ENCODE measurements at regions not wholly inside any gene's neighbourhood (a gene's known extent, or its start where the extent isn't known, plus 50 kb on each side); places are given as distances from the start of the nearest gene placed in this dataset.
"Not testable (repeated sequence)": the region's sequence is repeated elsewhere in the genome, so short reads cannot be mapped to it uniquely, and the experiment has no call there.

DNA sequence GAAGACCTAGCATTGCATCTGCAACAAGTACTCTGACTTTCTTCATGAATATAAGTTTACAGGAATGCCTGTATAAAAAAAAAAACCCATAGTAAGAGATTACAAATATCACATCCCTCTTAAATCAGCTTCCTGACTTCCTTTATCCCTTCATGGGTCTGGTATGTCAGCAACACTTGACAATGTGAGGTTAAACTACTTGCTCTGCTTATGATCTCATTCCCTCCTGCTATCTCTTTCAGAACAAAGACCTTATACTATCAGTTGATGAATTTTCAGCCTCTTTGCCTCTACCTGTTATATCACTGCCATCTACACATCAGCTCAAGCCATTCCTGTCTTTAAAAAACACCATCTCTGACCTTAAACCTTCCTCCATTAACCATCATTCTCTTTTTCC lies 130.9 kb upstream of the SAMSN1 start:
- DNase-seq, result no peak

DNA sequence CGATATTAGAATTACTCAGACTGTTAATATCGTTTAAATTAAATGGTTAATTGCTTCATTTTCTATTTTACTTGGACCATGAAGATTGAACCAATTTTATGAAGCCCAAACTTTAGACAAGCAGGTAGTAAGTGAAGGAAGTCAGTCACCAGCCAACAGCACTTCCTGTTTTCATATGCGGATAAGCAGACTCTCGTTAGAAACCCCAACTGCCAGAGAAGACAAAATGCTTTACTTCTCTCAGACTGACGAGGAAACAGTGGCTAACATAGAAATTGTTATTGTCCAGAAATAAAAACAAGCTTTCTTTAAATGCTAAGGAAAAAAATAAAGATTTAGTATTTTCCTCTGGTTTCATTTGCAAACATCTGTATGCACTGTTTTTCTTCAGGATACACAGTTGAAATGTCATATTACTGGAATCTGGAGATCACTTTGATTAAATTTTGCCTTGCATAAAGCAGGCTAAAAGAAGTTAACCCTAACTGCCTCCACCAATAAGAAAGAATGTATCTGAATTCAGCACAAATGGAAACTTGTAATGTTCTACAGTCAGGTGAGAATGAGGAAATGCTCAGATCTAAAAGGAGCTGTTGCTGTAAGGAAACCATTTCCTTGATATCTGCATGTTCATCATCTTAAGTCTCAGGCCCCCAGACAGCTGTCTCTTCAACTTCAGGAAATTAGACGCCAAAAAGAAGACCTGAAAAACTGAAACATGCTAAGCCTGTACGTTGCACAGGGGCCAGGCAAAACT lies 129.8 kb upstream of the SAMSN1 start:
- no peak for DNase-seq

DNA sequence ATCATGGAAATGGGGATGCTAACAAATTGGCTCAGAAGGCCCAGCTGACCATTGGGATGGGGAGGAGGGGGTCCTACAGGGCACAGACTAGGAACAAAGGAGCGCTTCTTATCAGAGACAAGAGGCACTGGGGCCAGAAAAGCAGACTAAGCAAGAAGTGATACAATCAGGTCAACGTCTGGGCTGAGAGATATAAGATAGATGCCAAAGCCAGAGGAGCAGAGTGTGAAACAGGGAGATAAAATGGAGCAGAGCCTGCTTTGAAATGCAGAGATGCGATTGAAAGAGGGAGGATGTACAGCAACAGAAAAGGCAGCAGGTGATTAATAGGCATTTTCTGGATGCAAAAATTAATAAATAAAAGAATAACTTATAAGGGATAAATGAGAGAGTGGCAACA lies 127.5 kb upstream of the SAMSN1 start:
- DNase-seq, result no peak

DNA sequence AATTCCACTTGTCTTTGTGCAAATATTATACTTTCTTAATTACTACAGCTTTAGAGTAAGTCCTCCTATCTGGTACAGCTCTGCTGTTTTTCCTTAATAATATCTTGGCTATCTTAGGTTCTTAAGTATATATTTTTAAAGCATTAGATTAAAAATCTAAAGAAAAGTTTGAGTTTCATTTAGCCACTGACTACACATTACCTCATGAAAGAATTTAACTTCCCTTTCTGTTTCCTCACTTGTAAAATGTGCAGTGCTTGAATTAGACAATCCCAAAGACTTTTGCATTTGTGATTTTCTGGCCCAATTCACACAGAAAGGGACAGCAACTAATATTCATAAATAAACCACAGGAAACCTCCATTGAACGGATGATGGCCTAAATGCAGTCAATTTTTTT lies 126.4 kb upstream of the SAMSN1 start:
- DNase-seq, result no peak

DNA sequence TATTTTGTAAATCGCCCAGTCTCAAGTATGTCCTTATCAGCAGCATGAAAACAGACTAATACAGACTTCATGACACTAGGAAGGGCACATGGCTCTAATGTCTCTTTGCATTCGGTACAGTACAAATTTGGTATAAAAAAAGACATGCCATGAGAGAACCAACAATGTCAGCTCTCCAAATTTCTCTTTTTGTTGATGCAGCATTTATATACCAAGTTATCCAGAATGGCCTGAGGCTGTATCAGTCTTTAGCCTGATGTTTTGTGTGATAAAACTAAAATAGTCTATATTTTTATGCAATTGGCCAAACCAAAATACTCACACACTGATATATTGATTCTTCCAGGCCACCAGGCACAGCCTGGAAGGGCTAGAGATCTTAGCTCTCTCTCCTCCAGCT lies 124.3 kb upstream of the SAMSN1 start:
- DNase-seq, result no peak

DNA sequence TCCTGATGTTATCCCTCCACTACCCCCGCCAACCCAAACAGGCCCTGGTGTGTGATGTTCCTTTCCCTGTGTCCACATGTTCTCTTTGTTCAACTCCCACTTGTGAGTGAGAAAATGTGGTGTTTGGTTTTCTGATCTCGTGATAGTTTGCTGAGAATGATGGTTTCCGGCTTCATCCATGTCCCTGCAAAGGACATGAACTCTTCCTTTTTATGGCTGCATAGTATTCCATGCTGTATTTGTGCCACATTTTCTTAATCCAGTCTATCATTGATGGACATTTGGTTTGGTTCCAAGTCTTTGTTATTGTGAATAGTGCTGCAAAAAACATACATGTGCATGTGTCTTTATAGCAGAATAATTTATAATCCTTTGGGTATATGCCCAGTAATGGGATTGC lies 123.0 kb upstream of the SAMSN1 start:
- not testable (repeated sequence) for DNase-seq

DNA sequence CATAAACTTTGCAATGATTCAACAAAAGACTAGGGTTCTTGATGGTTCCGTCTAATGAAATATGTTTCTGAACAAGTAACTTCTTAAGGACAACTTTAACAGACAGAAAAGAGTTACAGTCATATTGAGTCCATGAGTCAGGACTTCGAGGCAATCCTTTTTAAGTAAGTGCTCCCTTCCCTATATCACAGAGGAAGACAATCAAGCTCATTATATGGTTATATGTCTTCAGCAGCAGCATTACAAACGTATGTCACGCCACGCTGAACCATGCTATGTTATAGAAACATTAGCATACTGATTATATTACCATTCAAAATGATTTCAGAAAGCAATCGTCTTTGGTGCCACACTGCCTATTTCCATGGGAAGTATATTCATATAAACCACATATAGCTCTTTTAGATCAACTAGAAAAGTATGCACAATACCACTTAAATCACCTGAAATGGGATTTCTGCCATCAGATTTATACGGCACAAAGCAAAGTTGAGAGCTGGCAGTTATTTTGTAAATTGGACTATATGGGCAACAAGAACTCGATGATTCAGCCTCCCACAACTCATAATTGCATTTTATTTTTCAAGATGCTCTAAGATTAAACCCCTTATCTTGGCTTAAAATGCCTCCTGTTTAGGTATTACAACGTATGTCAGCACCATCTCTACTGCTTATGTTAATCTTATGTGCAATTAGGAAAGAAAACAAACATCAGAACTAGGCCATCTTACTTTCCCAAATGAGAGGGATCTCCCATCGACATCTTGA lies 111.3 kb upstream of the SAMSN1 start:
- DNase-seq, result no peak

DNA sequence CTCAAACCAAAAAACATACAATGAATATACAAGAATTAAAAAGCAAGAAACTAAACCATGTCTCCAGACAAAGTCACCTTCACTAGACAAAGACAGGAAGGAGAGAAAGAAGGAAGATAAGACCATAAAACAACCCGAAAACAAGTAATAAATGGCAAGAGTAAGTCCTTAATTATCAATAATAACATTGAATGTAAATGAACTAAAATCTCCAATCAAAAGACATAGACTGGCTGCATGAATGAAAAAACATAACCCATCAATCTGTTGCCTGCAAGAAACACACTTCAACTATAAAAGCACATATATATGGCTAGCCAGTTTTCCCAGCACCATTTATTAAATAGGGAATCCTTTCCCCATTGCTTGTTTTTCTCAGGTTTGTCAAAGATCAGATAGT lies 100.8 kb upstream of the SAMSN1 start:
- DNase-seq, result no peak

DNA sequence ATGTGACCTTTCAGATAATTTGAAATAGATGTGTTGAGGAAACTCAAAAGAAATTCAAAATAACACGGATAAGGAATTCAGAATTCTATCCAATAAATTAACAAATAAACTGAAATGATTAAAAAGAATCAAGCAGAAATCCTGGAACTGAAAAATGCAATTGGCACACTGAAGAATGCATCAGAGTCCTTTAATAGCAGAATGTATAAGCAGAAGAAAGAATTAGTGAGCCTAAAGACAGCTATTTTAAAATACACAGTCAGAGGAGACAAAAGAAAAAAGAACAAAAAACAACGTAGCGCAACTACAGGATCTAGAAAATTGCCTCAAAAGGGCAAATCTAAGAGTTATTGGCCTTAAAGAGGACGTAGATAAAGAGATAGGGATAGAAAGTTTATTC lies 99.6 kb upstream of the SAMSN1 start:
- no peak for DNase-seq

DNA sequence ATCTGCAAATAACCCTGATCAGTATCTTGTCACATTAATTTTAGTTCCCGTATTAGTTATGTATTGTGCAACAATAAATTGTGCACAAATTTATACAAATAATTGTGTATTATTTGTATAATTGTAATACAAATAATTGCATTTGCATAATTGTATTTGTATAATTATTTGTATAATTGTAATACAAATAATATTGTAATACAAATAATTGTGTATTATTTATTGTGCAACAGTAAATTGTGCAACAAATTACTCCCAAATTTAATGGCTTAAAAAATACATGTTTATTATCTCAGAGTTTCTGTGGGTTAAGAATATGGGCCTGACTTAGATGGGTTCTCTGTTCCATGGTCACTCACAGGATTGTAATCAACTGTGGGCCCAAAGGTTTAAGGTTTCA lies 86.2 kb upstream of the SAMSN1 start:
- no peak for DNase-seq

DNA sequence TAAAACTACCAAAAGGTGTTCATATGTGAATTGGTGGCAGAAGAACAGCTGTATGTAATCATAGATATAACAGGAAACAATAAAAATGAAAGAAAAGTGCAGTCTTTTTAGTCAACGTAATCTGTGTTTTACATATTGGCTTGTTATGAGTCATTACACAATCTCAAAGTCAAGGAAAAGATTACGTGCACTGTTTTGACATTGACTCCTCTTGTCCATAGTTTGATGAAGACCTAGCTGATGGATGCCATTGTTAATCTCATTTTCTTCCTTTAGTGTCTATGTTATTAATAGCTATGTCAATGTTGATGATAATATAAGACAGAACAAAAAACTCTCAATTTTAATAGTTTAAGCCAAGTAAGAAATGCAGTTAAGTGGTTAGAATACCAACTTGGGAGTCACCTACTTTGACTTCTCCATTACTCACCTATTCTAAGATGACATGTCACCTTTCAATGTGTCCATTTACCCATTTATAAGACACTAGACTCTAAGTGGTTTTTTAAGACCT lies 84.5 kb upstream of the SAMSN1 start:
- no peak for DNase-seq

DNA sequence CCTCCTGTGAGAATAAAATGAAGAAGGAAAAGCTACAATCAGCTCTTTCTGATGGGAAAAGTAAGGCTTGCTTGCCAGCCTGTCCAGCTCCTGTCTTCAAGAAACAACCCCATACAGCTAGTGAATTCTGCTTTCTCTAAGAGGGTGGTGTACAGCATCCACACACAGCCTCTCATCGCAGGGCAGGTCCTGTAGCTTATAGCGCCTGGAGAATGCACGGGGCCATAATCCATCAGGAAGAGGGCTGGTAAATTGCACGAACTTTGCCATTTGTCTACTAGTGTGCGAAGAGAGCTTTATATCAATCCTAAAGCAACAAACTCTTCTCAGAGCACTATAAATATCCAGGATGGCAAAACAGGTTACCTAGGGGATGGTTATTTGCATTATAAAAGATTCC lies 83.3 kb upstream of the SAMSN1 start:
- DNase-seq, result no peak

DNA sequence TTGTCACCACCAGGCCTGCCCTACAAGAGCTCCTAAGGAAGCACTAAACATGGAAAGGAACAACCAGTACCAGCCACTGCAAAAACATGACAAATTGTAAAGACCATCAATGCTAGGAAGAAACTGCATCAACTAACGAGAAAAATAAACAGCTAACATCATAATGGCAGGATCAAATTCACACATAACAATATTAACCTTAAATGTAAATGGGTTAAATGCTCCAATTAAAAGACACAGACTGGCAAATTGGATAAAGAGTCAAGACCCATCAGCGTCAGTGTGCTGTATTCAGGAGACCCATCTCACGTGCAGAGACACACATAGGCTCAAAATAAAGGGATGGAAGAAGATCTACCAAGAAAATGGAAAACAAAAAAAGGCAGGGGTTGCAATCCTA lies 77.0 kb upstream of the SAMSN1 start:
- not testable (repeated sequence) for DNase-seq

DNA sequence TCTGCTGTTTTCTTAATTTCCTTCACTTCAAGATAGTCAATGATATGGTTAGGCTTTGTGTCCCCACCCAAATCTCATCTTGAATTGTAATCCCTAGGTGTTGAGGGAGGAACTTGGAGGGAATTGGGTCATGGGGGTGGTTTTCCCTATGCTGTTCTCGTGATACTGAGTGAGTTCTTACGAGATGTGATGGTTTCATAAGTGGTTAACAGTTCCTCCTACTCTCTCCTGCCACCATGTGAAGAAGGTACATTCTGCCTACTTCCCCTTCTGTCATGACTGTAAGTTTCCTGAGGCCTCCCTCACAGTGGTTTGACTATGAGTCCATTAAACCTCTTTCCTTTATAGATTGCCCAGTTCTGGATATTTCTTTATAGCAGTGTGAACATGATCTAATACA lies 74.0 kb upstream of the SAMSN1 start:
- DNase-seq, result no peak

DNA sequence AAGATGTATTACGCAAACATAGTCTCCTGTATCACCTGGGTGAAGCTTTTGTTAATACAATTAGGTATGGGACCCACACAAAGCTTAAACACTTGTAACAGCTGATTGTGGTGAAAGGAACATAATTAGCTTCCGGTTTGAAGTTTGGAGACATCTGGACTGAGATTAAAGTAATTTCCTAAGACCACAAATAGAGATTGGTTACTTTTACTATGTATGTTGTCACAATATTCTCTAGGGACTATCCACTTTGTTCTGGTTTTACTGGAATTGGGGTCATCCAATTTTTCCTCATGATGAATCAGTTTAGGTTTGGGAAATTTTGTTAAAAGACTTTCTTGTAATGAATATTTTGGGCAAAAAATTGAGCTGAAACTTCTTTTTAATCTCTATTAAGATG lies 71.8 kb upstream of the SAMSN1 start:
- no peak for DNase-seq

DNA sequence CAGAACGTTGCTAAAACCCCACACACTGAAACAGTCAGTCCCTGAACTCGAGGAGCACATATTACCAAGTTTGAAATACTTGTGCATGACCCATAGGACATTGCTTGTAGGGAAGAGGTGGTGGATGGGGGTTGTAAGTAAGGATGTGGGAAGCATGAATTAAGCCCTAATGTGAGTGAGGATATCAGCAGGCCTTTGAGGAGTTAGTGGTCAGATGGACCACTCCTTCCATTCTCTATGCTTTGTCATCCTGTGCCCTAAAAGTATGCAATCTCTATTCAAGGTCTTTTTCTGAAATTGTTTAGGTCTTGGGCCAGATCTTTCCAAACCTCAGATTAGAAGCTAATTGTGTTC lies 70.9 kb upstream of the SAMSN1 start:
- no peak for DNase-seq

DNA sequence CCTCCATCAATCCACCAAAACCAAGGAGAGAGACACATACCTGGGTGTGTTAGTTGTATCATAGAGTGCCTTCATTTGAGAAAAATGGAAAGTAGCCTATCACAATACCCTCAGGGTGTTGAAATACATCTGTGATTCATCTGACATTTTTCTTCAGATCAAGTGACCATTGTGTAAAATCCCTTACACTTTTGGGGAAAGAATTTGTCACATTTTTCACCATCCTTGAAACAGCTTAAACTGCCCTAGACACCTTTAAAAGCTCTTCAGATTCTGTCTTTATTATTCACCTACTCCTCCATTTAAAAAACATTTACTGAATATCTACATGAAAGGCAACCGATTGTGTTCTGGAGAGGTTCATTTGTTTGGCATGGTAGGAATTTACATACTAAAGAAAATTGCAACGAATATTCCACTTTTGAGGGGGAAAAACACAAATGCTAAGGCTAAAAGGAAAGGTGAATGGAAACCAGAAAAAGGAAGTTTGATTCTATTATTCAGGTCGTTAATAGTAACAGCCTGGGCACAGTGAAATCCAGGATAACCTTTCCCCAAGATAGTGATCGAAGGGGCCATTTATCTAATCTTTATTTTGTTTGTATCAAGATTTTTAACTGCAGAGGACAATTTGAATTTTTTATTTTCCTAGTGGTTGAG lies 70.4 kb upstream of the SAMSN1 start:
- DNase-seq, result no peak

DNA sequence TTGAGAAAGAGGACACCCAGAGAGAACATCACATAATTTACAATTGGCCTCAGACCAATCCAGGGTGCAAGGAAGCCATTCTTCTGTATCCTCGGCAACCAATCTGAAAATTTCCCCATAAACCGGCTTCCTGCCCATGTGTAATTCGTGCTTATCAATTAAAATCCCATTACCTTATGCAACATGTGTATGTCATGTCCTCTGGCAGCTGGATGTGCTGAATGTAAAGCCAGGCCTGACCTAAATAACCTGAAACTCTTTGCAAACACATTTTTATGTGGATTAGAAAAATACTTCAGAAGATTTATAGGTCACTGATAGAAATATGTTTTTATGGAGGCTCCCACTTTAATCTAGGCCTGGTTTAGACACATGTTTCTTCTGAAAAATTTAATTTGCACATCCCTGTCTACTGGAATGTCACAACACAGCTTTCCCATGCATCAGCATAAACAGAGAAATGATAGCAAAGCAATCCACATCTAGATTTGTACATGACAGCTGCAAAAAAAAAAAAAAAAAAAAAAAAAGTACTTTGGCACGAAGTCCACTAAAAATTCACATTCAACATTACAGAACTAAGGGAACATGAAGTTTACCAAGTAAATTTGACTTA lies 69.4 kb upstream of the SAMSN1 start:
- DNase-seq, result no peak

DNA sequence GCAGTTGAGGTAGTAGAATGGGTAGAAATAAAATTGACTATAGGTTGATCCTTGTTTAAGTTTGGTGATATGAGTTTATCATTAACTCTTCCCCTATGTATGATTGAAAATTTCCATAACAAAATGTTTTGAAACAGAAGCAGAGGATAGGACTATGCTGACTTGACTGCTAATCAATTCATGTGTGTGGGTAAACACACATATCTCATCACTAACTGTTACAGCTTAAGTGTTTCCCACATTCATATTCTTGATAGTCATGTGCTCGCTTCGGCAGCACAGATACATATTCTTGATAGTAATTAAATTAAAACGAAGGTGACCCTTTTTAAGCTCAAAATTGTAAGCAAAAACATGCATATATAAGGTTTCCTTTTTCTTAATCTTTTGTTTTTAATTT lies 68.2 kb upstream of the SAMSN1 start:
- no peak for DNase-seq

DNA sequence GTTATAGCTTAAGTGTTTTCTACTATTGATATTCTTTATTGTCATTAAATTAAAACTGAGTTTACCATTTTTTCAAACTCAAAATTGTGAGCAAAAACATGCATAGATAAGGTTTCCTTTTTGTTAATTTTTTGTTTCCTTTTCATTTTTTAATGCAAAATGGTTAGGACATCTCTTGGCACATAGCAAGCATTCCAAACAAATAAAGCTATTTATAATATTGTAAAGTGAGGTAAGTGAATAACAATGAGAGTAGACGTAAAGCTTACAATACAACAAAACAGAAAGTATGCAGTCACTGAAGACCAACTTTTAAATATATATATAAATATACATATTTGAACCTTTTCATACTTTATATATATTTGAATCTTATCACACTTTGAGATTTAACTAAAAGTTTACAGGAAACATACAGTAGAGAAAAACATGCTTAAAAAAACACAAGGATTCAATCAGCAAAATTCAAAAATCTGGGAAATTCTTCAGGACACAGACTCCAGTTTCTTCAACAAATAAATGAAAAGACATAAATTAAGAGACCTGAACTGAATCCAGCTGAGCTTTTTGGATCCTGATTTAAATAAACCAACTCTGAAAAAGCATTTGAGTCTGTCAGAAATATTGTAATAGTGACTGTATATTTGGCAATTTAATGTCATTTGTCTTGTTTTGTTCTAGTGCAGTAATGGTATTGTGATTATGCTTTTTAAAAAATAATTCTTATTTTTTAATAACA lies 67.5 kb upstream of the SAMSN1 start:
- DNase-seq, result no peak

DNA sequence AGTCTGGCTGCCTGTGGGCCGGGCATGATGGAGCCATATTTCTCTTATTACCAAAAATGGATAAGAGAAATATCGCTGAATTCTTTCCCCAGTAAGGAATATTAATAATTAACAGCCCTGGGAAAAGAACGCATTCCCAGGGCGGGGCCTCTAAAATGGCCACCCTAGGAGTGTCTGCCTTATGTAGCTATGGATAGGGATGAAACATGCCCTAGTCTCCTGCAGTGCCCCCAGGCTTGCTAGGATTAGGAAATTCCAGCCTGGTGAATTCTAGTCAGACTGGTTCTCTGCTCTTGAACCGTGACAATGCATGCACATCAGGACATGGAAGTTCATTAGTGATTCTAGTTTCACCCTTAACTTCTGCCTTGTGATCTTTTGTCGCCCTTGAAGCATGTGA lies 64.0 kb upstream of the SAMSN1 start:
- DNase-seq, result not testable (repeated sequence)

DNA sequence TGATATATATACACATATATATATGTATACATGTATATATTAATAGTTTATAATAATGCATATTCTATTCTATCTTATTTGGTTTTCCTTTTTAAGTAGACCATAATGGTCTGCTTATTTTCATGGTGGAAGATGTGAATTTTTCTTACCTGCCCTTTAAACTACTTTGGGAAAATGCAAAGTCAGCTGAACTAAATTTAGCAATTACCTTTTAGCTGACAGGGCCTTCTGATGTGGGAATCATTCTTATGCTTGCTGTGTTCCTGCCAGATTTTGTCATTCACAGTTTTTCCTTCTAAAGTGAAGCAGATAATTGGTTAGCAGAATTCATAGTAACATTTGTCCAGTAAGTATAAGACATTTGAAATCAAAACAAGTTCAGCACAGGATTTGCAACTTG lies 63.2 kb upstream of the SAMSN1 start:
- no peak for DNase-seq

DNA sequence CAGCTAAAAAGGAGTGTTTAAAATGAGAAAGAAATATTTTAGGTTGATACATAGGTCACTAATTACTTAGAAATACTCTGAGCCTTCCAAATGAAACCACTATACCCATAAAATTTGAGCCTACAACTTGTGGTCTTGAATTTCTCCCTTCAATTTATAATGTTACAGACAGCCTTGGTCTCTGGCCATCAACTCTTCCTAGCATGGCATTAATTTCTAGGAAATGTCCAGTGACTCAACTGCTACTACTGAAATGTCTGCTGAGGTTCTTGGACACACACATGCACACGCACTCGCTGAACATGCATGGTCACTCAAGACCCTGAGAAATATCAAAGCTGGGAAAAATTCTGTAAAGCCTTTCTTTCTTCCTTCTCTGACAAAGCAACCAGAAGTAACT lies 61.1 kb upstream of the SAMSN1 start:
- DNase-seq, result no peak

Data from SIG-M5 (cell line).